ENCODE measurements at regions not wholly inside any gene's neighbourhood (a gene's known extent, or its start where the extent isn't known, plus 50 kb on each side); places are given as distances from the start of the nearest gene placed in this dataset.
"Not testable (repeated sequence)": the region's sequence is repeated elsewhere in the genome, so short reads cannot be mapped to it uniquely, and the experiment has no call there.

DNA sequence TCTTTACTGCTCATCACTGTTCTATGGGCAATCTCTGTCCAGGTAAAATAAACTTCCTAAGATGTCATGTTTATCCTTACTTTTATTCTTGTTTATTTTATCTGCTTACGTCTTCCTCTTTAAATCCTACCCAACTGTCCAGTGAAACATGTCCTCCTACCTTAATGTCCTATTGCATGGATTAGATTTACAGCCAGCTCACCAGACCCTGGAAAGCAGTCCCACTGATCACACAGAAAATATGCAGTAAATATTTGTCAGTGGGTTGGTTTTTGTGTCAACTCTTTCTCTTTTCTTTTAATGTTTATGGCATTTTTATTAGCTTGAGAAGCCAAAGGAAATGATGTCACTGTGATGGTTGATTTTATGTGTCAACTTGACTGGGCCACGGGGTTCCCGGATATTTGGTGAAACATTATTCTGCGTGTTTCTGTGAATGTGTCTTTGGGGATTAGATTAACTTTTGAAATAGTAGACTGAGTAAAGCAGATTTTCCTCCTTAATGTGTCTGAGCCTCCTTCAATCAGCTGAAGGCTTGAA is 258.3 kb downstream of the SRGAP2C start:
- no peak for DNase-seq

DNA sequence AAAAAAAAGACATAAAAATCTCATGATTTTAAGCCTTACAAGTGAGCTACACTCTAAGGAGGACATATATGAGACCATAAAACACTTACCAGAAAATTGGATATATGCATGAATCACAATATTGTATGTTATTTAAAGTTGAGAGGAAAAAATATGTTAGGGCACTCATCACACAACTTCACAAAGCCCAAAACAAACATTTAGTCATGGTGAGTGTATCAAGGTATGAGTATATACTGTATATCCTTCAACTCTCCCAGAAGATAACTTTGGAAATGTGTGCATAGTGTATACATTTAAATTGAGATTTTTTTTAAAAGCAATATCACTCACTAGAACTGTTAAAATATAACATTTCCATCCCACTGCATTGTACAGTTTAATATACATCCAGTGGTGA is 259.3 kb downstream of the SRGAP2C start:
- no peak for DNase-seq

- DNase-seq: no peak
These were observed 260.9 kb downstream of the SRGAP2C start for GRCh38 chr1:121445679-121446078.

DNA sequence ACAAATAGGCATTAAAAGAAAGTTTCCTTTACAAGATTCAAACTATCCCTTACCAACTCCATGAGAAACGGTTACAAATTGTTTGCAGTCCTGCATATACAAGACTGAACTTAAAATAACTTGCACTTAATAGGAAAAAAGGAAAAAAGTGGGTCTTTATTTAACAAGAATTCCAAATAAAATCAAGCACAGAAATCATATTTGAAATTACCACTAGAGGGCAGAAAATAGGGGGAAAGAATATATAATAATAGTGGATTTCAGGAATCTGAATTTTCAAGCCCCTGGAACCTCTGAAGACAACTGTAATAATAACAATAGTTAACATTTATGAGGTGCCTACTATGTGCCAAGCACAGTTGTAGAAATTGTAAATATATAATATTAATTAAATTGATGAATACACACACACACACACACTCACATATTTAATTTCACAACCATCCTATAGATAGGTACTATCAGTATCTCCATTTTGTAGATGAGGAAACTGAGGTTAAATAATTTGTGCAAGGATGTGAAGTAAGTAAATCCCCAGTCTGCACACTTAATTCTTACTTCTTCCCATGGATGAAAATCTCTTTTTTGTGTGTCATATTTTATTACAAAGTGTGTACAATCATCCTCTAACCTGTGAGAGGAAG is 262.6 kb downstream of the SRGAP2C start:
- not testable (repeated sequence) for DNase-seq

DNA sequence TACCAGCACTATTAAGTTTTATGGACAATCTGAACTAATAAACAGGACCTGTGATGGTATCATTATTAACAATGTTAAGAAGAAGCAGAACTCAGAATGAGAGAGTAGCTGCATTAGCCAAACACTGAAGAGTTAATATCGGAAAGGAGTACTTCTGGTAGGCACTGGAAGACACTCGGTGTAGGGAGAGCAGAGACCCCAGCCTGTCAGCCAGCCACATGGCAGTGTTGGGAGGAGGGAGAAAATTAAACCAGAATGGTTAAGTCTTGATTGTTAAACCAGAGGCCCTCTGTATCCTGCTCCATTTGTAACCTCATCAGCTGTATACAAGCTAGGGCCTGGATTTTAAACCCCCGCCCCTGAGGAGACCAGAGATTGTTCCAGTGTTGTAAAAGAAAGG is 263.3 kb downstream of the SRGAP2C start:
- DNase-seq: not testable (repeated sequence)

DNA sequence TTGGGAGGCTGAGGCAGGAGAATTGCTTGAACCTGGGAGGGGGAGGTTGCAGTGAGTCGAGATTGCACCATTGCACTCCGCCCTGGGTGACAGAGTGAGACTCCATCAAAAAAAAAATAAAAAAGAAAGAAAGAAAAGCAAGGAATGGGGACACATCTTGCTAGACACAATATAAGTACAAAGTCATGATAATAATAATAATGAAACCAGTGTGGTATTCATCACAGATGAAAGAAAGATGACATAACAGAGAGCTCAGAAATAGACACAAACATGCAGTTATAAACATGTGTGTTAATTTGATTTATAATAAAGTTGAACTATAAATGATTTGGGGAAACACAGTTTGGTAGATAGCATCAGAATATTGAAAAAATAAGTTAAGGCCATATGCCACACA is 264.1 kb downstream of the SRGAP2C start:
- DNase-seq: no peak

- no peak for DNase-seq
These were observed 267.7 kb downstream of the SRGAP2C start for GRCh38 chr1:121452484-121452883.

DNA sequence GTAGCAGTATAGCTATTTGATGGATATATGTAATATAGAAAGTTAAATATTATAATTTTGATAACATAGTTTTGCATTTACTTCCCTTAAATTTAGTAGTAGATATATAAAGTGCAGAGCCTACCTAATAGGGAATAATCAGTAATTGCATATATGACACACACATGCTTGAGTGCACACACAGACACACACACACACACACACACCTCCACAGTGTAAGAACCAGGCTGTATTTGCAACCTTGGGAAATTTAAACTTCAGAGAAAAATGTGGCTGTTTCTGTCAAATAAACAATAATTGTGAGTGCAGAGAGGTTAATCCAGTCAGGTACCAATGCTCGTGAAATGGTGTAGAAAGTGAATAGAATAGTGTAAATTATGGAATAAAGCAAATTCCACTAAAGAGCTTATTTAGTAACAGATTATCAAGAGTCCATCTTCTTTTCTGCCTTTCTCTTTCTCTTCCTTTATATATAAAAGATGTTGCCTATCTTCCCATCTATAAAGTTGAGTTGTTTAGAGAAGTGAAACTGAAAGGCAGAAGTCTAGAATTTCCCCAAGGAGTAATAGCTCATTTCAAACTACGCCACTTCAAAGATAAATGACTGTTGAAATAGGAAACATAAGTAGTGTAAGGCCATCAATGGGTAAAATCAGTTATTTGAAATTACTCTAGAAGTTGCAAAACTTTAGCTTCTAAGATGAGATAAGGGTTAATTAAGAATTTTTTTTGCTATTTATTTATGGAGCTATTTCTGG is 273.7 kb downstream of the SRGAP2C start:
- no peak for DNase-seq

DNA sequence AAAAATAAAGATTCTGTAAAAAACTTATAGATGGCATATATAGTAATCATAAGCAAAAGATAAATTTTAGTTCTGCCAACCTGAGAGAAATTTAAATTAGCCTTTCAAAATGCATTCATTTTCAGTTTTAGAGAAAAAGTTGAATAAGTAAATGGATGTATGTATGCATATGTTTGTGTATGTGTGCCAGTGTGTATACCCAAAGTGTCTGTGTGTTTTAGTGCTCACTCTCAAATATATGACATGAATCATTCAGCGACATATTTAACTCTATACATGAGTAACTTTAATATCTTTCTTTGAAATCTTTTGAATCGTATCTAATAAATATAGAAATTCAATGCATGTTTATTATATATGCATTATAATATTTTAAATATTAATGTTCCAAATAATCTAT is 274.5 kb downstream of the SRGAP2C start:
- DNase-seq: no peak

DNA sequence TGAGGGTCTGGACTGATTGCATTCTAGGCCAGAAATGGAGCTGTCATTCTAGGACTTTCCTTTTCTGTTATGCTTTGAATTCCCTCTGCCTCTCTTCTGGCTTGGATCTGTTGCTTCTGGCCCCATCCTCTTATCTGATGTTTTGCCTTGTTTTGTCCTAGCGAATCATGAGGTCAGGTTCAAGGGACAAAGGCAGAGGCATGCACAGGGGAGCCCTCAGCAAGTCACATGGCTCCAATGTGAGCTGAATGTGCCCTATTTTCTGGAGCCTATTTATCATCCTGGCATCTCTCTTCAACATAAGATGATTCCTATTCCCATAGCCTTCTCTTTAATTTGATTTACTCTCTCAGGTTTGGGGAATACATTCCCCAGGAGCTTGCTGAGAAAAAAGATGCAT is 284.6 kb downstream of the SRGAP2C start:
- DNase-seq: not testable (repeated sequence)

DNA sequence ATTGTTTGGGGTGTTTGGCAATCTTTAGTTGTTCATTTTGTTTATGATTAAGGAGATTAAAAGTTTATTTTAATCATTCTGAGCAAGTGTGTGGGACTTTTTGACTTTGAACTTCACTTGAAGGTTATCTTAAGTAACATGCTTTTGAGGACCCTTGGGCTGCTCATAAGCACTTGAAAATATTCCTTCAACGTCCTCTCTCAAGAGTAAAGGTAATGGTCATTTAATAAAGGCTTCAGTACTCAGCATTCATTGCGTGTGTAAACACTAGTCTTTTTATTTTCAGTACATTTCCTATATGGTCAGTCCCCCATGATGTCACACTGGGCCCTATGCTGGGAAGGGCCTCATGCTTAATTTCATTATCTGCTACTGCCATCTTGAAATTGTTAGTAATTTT is 285.6 kb downstream of the SRGAP2C start:
- DNase-seq: not testable (repeated sequence)

DNA sequence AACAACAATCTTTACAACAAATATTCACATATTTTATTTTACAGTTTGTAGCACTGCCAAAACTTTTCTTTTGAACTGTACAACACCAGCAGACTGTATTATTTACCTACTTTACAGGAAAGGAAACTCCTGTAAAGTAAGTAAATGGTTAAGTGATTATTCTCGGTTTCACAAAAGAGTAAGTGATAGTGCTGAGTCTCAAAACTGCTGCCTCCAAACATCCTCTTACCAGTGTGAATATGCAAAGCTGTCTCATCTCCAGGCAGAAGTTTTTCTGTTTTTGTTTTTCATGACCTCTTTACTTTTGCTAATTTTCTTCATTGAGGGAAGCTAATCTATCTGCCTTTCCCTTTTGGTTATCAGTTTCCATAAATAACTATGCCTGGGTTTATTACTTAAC is 286.7 kb downstream of the SRGAP2C start:
- DNase-seq: no peak

DNA sequence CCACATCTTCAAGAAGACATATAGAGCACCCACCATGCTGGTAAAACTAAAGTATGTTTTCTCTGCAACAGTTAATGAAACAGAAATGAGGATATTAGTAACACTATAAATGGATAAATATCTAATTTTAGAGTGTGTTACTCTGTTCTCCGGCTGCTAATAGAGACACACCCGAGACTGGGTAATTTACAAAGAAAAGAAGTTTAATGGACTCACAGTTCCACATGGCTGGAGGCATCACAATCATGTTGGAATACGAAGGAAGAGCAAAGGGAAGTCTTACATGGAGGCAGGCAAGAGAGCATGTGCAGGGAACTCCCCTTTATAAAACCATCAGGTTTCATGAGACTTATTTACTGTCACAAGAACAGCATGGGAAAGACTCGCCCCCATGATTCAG is 287.2 kb downstream of the SRGAP2C start:
- DNase-seq: no peak

DNA sequence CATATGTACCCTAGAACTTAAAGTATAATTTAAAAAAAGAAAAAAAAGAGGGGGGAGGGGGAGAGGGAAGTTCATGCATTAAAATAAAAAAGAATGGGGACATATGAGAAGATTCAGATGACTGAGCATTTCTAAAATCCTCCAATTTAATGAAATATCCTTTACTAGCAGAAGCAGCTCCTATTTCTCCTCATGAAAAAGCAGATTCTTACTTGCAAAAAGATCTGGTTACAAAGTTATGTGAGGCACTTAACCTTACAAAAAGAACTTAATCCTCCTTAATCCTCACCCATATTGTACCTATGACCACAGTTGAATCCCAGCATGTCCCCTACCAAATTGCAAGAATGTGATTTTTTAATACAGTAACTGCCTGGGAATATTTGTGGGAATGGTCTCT is 298.5 kb downstream of the SRGAP2C start:
- DNase-seq: no peak

DNA sequence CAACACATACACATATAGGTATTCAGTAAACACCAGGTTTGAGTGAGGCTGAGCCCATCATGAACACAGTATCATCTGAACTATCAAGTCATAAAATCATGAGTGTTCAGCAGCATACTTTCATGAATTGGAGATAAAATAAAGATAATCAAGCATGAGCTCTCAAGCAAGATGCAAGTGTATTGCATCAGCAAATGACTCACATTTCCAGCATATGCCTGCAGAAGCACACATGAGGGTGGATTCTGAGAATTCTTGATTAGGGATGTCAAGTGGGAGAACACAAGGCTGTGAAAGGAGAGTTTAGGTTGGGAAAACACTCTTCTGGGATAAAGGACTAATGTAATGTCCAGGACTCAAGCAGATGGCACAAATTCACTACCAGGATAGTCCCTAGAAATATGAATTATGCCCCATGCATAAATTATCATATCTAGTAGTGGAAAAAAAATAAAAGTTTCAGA is 299.2 kb downstream of the SRGAP2C start:
- no peak for DNase-seq

GRCh38 chr1:121494796-121495195 is 310.0 kb downstream of the SRGAP2C start:
- peak; percentile 41 for DNase-seq

GRCh38 chr1:121511455-121511854 is 326.7 kb downstream of the SRGAP2C start:
- DNase-seq: not testable (repeated sequence)

DNA sequence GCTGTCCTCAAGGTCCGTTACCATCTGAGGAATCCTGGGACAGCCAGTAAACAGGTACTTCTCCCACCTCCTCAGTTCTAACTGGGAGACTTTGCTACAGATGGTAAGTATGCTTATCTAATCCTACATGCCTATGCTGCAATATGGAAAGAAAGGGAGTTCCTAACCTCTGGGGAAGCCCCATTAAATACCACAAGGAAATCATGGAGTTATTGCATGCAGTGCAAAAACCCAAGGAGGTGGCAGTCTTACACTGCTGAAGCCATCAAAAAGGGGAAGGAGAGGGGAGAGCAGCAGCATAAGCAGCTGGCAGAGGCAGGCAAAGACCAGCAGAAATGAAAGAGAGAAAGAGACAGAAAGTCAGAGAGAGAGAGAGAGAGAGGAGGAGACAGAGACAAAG is 327.1 kb downstream of the SRGAP2C start:
- not testable (repeated sequence) for DNase-seq

DNA sequence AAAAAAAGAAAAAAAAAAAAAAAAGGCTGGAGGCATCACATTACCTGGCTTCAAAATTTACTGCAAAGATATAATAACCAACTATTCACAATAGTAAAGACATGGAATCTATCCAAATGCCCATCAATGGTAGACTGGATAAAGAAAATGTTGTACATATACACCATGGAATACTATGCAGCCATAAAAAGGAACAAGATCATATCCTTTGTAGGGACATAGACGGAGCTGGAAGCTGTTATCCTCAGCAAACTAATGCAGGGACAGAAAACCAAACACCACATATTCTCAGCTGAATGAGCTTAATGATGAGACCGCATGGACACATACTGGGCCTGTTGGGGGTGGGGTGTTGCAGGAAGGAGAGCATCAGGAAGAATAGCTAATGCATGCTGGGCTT is 330.5 kb downstream of the SRGAP2C start:
- DNase-seq: no peak

GRCh38 chr1:121516234-121516967 is 331.6 kb downstream of the SRGAP2C start:
- DNase-seq: no peak

DNA sequence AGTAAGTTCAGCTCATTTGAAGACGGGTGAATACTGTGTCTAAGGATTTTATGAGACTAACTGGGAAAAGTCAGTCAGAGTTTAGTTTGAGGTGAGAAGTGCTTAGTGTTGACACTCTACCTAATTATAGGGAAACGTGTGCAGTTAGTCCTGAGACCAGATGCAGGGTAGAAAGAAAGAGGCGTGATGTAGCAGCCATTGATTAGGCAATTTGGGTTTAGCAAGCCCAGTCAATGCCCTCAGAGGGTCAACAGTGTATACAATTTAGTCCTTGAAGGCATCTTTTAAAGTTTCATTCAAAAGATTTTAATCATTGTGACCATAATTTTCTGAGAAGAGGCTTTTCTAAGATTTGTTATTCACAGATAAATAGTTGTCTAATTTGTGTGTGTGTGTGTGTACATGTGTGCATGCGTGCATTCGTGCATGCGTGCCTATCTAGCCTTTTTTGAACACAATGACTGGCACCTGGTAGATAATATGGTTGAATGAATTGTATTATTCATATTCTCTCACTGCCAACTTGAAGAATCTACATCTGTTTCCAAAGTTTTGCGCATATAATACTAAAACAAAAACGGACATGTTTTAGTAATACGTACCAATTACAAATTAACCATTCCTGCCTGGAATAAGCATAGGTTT is 332.9 kb downstream of the SRGAP2C start:
- no peak for DNase-seq

GRCh38 chr1:121518726-121519041 is 333.9 kb downstream of the SRGAP2C start:
- peak; percentile 57 for DNase-seq
